Kidney capillary endothelial cell (primary cell): ENCODE measurements at regions not wholly inside any gene's neighbourhood (a gene's known extent, or its start where the extent isn't known, plus 50 kb on each side); places are given as distances from the start of the nearest gene placed in this dataset.
A peak's percentile ranks its signal among the peaks of the same experiment; 100 is the strongest.

ENCODE experiments used
- DNase-seq: peaks from one replicate; pipeline ENCODE4 v3.0.0-alpha.2; 2018; ENCODE audit warnings: low spot score

DNA sequence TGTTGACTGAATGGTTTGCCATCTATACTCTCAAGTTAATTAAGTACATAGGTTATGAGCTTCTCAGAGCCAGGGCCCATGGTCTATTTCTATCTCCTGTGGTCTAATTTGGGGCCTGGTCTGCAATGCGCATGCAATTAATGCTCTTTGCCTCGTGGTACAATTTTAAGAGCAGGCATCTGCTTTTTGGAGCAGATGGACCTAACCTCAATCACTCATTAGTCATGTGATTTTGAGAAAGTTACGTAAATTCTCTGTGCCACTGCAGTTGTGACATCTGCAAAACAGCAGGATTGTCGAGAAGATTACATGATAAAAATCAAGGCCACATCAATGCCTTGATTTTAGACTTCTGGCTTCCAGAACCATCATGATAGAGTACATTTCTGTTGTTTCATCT, 543.7 kb upstream of the ADAMTS9 start:
- no peak for DNase-seq

DNA sequence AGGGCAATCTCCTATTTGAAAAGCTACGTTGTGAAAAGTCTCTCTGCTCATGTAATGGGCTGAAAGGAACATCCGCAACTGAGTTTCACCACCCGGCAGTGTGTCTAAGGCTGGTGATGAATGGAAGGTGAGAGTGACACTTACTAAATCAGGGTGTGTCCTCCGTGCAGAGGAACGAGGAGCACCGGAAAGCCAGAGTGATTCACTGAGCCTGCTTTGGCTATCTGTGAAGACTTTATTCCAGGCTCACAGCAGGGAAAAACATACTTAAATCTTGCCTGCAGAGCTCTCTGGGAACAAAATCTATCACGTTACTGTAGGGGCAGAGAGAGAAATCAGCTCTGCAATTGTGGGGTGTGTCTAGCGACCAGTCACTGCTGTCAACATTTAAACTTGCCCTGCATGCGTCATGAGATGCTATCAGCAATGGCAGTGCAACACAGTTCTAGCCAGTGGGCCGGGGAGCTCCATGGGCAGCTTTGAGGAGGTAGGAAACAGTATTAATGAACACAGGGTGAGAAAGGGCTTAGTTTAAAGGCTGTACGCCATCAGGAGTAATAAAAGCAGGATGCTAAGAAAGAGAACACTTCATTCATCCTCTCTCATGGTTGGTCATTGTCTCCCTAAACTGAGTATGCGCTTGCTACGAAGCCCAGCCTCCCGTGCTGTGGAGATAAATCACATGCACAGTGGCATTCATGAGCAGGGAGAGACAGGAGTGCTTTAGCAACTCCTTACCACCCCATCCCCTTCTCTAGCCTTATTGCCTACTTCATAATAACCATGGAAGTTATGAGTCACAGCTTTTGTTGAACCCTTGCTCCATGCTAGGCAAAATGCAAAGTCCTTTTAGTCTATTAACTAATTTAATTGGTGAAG, 542.7 kb upstream of the ADAMTS9 start:
- DNase-seq = no peak

DNA sequence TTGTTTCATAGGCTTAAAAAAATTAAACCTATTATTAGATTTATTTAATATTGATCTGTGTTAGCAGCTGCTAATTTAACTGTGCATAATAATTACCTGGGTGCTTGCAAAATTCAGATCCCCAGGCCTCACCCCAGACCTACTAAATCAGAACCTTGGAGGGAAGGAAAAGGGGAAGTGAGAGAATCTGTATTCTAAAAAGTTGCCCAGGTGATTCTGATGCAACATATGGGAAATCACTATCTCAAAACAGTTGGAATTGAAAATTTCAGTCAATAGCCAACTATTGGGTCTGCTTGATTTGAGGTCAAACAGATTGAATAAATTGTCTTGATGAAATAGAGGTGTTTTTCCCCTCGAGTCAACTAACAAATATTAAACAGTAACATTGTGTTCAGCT, 538.5 kb upstream of the ADAMTS9 start:
- no peak for DNase-seq

DNA sequence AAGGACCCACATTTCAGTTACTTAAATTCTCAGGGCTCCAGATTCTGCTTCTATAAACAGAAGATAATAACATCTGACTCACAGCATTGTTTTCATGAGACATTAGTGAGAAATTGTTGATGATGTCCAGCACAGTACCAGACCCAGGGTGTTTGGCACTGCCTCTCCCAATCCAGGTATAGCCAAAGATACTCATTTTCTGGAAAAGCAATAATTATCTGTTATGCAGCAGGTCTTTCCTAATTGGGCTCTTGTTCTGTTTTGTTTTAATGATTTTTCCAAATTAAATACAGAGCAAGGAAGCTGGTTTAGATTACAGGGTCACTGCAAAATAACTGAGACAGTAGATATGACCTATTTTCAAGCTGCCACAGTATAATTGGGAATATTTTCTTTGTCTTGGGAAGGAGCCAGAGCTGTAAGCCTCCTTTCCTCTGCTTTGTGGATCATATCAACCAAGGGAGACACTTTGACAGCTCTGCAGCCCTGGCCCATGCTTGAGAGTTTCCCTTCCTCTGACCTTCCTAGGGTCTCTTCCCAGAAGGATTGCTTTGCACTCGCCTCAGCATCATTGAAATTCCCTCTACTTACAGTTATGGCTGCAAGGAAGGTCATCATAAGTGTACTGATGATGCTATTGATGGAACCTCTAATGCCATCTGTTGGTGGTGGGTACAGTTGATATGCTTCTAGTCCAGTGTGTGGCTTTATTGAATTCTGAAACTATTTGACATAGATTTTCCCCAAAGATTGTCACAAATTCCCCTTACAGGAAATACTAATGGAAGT, 522.4 kb upstream of the ADAMTS9 start:
- no peak for DNase-seq

DNA sequence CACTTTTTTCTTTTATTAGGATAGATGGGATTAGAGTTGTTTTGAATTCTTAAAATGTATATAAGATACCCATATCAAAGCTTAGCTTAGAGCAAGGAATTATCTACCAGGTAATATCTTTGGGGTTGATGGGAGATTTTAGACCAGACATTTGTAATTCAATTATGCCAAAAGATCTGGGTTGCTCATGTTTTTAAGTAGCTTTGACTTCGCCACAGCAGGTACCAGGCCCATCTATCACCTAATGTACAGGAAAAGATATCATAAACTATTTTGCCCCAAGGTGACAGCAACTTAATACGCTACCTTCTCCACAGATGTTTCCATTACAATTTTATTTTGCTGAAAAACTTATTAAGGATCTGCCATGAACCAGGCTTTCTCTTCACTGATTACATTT, 514.6 kb upstream of the ADAMTS9 start:
- DNase-seq = no peak

DNA sequence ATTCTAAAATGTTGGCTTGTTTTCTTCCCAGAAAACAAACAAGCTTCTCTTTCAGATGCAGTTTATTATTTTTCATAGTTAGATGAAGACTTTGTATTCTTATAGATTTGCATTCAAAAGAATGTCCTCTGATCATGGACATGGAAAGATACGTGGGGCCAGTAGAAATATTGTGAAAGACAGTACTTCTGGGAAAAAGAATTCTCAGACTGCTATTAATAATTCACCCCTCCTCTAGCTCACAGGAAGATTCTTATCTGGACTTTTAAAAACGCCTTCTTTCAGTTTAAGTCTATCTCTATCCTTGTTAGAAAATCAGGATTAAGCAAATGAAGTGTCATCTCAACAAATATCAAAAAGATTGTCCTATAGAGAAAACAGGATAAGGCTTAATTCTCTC, 514.1 kb upstream of the ADAMTS9 start:
- no peak for DNase-seq

DNA sequence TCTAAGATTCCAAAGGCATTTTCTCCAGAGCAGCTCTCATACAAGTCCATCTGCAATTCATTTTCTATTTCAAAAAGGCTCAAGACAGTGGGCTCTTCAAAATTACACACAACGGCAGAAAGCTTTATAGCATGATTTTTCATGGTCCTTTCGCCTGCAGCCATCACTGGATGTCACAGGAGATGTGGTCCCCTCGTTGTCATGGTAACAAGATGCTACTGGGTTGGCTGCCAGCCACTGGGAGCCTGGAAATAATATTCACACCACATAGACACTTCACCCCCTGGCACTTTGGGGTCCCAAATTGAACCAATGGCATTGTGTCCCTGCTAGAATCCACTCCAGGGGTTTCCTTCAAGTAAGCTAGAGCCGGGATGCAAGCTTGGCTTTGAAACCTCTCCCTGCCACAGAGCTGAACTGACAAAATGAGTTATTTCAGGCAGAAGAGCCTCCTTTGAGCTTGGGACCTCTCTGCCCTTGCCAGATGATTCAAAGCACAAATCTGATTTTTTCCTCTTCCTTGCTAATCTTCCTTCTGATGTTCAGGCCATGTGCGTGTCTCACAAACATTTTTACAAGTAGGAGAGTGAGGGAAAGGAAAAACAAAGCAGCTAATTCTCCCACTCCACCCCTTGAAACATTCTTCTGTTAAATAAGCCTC, 512.6 kb upstream of the ADAMTS9 start:
- no peak for DNase-seq

DNA sequence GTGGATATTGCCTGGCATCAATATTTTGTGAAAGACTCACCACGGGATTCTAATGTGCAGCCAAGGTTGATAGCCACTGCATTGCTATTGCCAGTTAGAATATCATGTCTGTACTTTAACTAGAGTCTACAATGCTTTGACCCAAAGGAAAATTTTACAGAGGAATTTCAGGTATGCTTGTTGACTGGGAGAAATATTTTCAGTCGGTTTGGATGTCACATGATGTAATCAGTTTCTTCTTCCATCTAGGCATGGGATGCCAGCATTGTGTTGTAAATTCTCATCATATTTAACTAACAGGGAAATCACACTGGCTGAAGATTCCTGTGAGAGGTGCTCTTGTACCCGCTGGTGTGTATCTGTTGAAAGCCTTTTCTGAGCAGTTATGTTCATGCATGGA, 508.9 kb upstream of the ADAMTS9 start:
- DNase-seq = no peak

DNA sequence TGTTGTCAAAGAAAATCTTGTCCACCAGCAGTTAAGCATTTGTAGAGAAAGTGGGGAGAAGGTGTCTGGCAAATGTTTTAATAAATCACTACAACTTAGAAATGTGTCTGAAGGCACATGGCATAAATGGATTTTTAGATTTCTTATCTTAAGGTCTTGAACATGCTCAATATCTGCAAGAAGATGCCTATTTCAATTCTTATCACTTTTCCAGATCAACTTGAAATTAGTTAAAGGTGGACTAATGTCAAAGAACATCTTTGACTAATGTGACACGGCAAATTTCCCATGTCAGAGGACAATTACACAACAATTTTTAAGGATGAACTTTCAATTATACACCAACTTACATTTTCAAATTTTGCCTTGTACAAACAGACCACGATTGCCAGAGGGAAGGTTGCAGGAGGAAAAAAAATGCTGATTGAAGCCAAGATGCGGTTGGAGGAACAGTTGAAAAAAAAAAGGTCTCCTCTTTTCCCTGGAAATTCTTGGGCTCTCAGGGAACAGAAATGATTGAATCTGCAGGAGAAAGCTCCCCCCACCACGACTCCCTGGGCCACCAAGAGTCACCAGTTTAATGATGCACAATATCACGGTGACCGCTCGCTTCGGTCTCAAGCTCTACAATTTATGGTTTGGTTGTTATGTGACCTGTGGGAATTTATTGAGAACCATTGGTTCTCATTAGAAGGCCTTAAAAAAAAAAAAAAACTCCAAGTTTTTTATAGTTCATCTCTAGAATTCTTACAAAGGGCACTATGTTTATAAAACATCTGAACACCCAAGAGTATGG, 507.6 kb upstream of the ADAMTS9 start:
- DNase-seq = no peak

DNA sequence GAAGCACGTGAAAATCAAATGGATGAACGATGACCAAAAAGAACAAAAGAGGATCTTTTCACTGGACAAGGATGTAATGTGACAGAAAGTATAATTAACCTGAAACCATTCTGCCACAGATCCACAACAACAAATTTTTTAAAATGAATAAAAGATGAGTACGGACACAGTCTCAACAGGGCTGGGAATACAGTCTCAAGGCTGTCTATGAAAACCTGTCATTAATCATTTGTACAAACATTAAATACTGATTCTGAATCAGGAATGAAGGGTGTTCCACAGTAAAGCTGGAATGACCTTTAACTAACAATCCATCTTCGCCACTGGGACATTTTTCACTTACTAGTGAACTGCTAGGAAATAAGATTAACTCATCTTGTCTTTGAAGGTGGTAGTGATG, 506.9 kb upstream of the ADAMTS9 start:
- DNase-seq = no peak

DNA sequence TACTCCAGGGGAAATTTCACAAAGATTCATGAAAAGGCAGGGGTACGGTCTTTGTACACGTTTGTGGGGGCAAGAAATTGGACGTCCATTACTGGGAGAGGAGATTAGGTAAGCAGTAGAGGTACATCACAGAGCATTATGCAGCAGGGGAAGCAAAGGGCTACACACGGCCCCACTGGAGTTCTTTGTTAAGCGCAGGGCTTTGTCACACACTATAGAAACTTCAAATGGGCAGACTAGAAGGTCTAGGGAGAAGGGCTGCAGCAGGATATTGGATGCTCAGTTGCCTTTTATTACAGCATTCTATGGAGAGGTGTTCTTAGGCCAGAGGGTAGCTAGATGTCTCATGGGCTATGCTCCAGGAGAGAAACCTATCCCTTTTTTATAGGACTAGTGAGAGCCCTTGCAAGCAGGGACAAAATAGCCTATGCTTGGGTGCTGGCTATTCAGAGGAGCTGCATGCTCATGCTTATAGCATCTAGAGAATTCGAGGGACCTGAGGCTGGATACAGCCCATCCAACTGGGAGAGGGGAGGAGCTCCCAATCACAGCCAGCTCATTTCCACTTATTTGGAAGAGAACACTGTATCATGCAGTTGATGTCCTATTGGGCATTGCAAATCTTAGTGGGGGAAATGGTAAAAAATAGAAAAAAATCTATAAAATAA, 506.4 kb upstream of the ADAMTS9 start:
- no peak for DNase-seq

DNA sequence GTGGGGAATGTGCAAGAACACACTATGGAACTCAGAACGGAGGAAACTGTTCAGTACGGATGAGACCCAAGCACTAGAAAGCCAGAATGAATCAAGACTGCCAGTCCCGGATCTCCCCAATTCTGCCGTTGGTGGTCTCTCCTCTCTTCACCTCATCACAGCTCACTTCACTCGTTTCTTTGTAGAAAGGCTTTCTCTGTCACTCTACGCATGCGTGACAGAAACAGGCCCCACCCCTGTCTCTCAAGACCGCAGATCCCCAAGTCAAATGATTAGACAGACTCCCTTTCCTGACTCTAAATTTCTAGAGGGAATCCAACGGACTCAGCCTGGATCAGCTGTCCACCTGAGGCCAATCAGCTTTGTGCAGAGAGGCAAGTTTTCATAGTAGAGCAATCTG, 505.7 kb upstream of the ADAMTS9 start:
- no peak for DNase-seq

DNA sequence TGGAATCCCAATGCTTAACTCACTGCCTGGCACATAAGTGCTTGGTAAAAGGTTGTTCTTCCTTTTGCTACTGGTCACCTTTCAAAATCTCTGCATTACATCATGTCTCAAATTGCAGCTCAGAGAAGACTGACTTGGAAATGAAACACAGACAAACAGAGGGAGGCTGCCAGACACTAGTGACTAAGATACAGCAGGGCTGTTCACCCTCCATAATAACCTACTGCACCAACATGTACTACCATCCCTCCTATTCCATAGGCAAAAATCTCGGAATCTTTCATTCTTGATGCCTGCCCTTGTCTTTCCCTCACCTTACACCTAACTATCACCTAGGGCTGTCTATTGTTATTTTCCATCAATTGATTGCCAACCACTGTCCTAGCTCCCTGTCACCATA, 502.3 kb upstream of the ADAMTS9 start:
- DNase-seq = no peak

DNA sequence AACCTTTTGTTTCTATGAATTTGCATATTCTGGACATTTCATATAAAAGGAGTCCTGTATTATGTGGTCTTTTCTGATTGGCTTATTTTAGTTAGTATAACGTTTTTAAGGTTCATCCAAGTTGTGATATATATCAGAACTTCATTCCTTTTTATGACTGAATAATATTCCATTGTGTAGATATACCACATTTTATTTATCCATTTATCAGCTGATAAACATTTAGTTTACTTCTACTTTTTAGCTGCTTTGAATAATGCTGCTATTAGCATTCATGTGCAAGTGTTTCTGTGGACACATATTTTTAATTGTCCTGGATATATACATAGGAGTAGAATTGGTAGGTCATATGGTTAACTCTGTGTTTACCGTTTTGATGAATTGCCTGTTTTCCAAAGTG, 498.5 kb upstream of the ADAMTS9 start:
- DNase-seq = no peak

DNA sequence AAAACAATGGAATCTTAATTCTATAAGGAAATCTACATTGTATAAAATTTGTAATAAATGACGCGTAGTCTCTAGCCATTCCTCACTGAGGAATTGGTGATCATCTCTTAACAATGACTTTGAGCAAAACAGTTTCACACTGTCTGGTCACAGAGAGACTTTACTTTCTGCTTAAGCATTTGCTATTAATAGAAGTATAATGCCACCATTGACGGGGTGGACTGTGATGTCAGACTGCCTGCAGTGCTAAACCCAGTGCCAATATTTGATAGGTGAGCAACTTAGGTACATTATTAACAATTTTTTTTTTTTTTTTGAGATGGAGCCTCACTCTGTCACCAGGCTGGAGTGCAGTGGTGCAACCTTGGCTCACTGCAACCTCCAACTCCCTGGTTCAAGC, 494.9 kb upstream of the ADAMTS9 start:
- no peak for DNase-seq

DNA sequence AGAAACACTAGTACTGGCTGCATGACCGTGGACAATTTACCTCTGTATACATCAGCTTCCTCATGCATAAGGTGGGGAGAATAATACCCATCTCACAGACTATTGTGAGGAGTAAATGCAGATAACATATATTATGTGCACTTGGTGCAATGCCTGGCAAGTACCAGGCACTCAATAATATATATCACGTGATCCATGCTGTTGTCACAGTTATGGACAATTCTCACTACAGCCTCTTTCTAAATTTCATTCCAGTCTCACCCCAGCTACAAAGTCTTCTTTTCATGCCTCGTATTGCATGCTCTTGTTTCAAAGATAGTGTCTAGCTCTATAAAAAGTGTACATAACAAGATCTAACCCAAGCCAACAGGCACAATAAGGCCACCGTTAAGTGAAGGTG, 494.3 kb upstream of the ADAMTS9 start:
- DNase-seq = no peak

DNA sequence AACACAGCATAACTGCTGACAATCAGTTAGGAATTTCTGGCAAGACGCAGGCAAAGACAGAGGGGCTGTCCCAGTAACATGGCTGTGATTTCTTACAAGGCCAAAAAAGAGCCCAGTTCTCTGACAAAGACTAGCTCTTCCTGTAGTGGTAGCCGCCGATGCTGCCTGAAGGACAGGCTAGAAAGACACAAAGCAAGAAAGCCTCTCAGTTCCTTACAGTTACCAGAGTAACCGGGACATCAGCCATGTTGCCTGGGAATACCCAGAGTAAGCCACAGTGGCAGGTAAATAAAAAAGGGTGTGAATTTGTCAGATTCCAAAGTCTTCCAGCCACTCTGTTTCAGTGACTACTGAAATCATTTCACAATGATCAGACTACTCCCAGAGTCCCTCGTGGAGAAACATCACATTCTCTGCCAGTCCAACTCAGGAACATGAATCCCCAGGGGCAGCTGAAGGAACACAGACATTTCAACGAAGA, 493.6 kb upstream of the ADAMTS9 start:
- DNase-seq = no peak

DNA sequence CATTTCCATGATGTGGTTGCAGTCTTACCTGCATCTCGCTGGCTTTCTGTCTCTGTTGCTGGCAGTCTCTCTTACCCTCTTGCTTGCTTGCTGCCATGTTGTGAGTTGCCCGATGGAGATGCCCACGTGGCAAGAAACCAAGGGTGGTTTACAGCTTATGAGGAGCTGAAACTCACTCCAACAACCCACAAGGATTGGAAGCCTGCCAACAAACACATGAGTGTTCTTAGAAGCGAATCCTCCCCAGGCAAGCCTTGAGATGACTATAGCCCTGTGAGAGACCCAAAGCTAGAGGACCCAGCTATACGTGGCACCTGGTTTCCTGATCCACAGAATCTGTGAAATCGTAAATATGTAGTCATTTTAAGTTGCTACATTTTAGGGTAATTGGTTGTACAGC, 490.9 kb upstream of the ADAMTS9 start:
- no peak for DNase-seq

DNA sequence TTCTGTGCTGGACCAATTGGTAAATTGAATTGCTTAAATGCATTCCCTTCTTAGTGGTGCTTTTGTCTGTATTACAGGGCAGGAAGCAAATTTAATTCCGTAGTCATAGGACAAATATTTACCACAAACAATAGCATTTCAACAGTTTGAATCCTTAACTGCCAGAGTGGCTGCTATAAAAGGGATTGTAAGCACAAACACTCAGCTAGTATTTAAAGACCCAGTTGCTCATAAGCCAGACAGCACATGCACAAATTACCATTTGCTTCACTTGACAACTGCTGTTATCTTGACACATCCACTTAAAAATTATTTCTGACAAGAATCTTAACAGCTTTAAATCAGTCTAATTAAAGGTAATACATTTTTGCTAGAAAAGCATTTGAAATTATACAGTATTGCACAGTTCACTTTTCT, 490.2 kb upstream of the ADAMTS9 start:
- DNase-seq = peak; percentile 28

DNA sequence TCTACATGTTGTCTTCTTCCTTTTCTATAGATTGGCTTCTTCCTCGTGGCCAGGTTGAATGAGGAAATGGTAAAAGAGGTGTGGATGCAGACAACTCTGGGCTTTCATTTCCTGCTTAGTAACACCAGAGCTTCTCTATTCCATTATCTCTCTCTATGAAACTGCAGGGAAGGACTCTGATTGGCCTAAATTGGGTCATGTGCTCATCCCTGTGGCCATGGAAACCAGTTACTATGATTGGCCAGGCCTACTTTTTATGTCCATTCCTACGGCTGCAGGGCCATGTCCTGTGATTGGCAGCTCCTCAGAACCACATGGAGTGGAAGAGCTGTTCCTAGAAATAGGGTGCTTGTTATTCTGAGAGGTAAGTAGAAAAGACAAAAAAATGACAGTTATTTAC, 486.9 kb upstream of the ADAMTS9 start:
- no peak for DNase-seq

DNA sequence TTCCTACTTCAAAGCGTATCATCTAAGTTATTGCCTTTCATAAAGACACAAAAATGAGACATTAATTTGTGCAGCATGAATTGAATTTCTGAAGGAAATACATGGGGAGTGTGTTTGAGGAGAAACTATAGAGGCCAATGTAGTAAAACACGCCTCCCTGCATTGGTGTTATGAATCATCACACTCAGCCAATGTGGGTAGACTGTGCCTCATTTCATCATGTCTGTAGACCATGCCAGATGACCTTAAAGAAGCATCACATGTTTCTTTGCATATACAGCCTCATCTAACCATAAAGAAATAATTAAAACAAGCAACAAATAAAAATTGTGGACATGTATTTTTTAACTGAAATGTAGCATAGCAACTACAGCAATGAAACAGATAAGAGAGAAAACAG, 486.0 kb upstream of the ADAMTS9 start:
- DNase-seq = no peak
